Neural cell (in vitro differentiated cells): ENCODE measurements at regions not wholly inside any gene's neighbourhood (a gene's known extent, or its start where the extent isn't known, plus 50 kb on each side); places are given as distances from the start of the nearest gene placed in this dataset.

Experiments
- H2AFZ ChIP-seq: fragments of 200-600, 300-800 bp; sonication (generic), shearing (Covaris generic); 2 replicates; pipeline ENCODE4 v1.6.0; 2014; ENCODE audit warnings: low read depth, mild to moderate bottlenecking, antibody characterized with exemption, low read length, moderate library complexity
- H3F3A ChIP-seq: fragments of 200-600 bp; shearing (Covaris generic); 2 replicates; pipeline ENCODE4 v1.6.1; 2016; ENCODE audit warnings: mild to moderate bottlenecking, moderate library complexity, mixed read lengths, antibody characterized with exemption, low read length; ENCODE audit not compliant: insufficient read depth, poor library complexity, severe bottlenecking
- H3K27ac ChIP-seq: fragments of 200-600, 300-800 bp; sonication (generic), shearing (Covaris generic); 2 replicates; pipeline ENCODE4 v1.5.1; 2014; ENCODE audit warnings: mild to moderate bottlenecking, low read length, moderate library complexity
- H3K27me3 ChIP-seq: fragments of 300-800, 200-600 bp; sonication (generic), shearing (Covaris generic); 2 replicates; pipeline ENCODE4 v1.6.0; 2014; ENCODE audit warnings: mild to moderate bottlenecking, low read depth, low read length, moderate library complexity; ENCODE audit not compliant: insufficient read depth
- H3K36me3 ChIP-seq: fragments of 300-800, 200-600 bp; sonication (generic), shearing (Covaris generic); 2 replicates; pipeline ENCODE4 v1.5.1; 2014; ENCODE audit warnings: mild to moderate bottlenecking, antibody characterized with exemption, low read length, moderate library complexity; ENCODE audit not compliant: insufficient read depth
- H3K4me2 ChIP-seq: fragments of 300-800, 200-600 bp; sonication (generic), shearing (Covaris generic); 2 replicates; pipeline ENCODE4 v1.6.0; 2014; ENCODE audit warnings: mild to moderate bottlenecking, low read length
- H3K4me3 ChIP-seq: fragments of 300-800, 200-600 bp; sonication (generic), shearing (Covaris generic); 2 replicates; pipeline ENCODE4 v1.5.1; 2014; ENCODE audit warnings: mild to moderate bottlenecking, low read length, moderate library complexity
- H3K79me2 ChIP-seq: fragments of 200-600 bp; shearing (Covaris generic); replicated peaks from 2 replicates; pipeline ENCODE4 v1.6.0; 2014; ENCODE audit warnings: mild to moderate bottlenecking, low read length, moderate library complexity; ENCODE audit not compliant: insufficient read depth
- H3K9ac ChIP-seq: fragments of 300-800, 200-600 bp; sonication (generic), shearing (Covaris generic); 2 replicates; pipeline ENCODE4 v1.6.1; 2016; ENCODE audit warnings: mild to moderate bottlenecking, low read length, mixed read lengths
- H3K9me2 ChIP-seq: fragments of 200-600 bp; shearing (Covaris generic); 2 replicates; pipeline ENCODE4 v1.6.1; 2016; ENCODE audit warnings: mild to moderate bottlenecking, low read length, mixed read lengths; ENCODE audit not compliant: insufficient read depth
- H3K9me3 ChIP-seq: fragments of 200-600, 300-800 bp; sonication (generic), shearing (Covaris generic); 2 replicates; pipeline ENCODE4 v1.6.1; 2016; ENCODE audit warnings: mild to moderate bottlenecking, mixed run types, low read length, moderate library complexity, mixed read lengths
- H4K20me1 ChIP-seq: fragments of 200-600 bp; shearing (Covaris generic); 2 replicates; pipeline ENCODE4 v1.6.1; 2016; ENCODE audit warnings: mild to moderate bottlenecking, mixed run types; ENCODE audit not compliant: insufficient read depth
- EZH2 ChIP-seq: fragments of 200-600, 300-800 bp; shearing (Covaris generic), sonication (generic); IDR thresholded peaks from 2 replicates; pipeline ENCODE4 v1.6.1; 2014; ENCODE audit warnings: antibody characterized with exemption, low read length, borderline replicate concordance, mild to moderate bottlenecking; ENCODE audit not compliant: insufficient read depth, poor library complexity, severe bottlenecking
- MXI1 ChIP-seq: fragments of 450-650 bp; conservative IDR thresholded peaks from 2 replicates; pipeline ENCODE4 v1.6.1; 2014; ENCODE audit warnings: antibody characterized with exemption, mild to moderate bottlenecking; ENCODE audit not compliant: poor library complexity, severe bottlenecking
- POLR2AphosphoS5 ChIP-seq: IDR thresholded peaks from 2 replicates; pipeline ENCODE4 v1.6.1; 2012
- RAD21 ChIP-seq: fragments of 450-650 bp; conservative IDR thresholded peaks from 2 replicates; pipeline ENCODE4 v1.6.1; 2014; ENCODE audit warnings: antibody characterized with exemption, mild to moderate bottlenecking, moderate library complexity
- SMC3 ChIP-seq: fragments of 450-650 bp; conservative IDR thresholded peaks from 2 replicates; pipeline ENCODE4 v1.6.1; 2014; ENCODE audit warnings: antibody characterized with exemption, mild to moderate bottlenecking, moderate library complexity; ENCODE audit not compliant: poor library complexity
- TF ChIP-seq, protein P1 (sequence below): IDR thresholded peaks from 2 replicates; pipeline ENCODE4 v1.6.1; 2012; ENCODE audit warnings: borderline replicate concordance

DNA sequence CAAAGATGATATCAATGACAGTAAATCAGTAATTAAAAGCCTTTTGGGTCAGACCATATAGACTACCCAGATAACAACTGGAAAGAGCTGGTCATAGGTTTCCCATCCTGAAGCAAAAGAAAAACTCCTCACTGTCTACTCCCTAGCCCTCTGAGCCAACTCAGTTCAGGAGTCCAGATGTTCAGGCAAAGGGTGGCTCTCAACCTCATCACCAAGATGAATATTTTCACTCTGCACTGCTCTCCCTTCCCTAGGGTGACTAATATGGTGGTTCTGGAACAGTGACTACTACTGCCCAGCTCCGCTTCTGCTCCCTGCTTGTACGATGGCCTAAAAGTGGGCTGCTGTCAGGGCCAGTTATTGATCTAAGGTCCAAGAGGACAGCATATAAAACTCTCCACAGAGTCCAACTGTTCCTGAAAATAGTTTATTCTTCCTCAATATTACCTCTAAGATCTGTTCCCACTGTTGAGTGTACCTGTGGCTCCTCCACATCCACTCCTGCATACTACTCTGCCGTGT lies 263.4 kb upstream of the SLC30A5 start:
- no peaks in the 10 kb centered on the region for H4K20me1 ChIP-seq
- TF ChIP-seq, protein P1, sequence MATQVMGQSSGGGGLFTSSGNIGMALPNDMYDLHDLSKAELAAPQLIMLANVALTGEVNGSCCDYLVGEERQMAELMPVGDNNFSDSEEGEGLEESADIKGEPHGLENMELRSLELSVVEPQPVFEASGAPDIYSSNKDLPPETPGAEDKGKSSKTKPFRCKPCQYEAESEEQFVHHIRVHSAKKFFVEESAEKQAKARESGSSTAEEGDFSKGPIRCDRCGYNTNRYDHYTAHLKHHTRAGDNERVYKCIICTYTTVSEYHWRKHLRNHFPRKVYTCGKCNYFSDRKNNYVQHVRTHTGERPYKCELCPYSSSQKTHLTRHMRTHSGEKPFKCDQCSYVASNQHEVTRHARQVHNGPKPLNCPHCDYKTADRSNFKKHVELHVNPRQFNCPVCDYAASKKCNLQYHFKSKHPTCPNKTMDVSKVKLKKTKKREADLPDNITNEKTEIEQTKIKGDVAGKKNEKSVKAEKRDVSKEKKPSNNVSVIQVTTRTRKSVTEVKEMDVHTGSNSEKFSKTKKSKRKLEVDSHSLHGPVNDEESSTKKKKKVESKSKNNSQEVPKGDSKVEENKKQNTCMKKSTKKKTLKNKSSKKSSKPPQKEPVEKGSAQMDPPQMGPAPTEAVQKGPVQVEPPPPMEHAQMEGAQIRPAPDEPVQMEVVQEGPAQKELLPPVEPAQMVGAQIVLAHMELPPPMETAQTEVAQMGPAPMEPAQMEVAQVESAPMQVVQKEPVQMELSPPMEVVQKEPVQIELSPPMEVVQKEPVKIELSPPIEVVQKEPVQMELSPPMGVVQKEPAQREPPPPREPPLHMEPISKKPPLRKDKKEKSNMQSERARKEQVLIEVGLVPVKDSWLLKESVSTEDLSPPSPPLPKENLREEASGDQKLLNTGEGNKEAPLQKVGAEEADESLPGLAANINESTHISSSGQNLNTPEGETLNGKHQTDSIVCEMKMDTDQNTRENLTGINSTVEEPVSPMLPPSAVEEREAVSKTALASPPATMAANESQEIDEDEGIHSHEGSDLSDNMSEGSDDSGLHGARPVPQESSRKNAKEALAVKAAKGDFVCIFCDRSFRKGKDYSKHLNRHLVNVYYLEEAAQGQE: no peak
- no peak overlapping the region for H3K4me2 ChIP-seq
- H3K9me3 ChIP-seq: no peaks in the 10 kb centered on the region
- no peak overlapping the region for H3K27ac ChIP-seq
- H3K79me2 ChIP-seq: no peaks in the 10 kb centered on the region
- no peak overlapping the region for H2AFZ ChIP-seq
- H3K4me3 ChIP-seq: no peak overlapping the region
- H3K36me3 ChIP-seq: no peaks in the 10 kb centered on the region
- H3K9me2 ChIP-seq: no peaks in the 10 kb centered on the region
- H3F3A ChIP-seq: no peaks in the 10 kb centered on the region
- no peak overlapping the region for H3K9ac ChIP-seq
- no peaks in the 10 kb centered on the region for H3K27me3 ChIP-seq

DNA sequence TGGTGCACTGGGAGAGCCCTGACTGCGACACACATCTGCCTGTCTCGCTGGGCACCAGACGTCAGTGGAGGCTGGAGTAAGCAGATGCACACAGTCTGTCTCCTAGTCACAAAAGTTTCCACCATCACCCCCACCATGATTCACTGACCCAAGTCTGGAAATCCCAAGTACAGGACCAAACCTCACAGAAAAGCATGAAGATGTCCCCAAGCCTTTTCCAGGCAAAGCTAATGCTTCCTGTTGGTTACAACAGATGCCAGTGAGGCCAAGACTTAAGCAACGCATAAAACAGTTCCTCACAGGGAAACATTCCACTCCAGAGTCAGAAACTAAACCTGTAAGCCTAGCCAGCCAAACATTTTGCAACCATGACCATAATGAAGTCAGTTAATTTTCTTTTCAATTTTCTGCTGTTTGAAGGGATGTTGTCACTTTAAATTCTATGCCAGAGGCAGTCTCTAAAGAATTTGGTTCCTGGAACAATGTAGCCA lies 259.3 kb upstream of the SLC30A5 start:
- H3F3A ChIP-seq: no peaks in the 10 kb centered on the region
- H4K20me1 ChIP-seq: no peaks in the 10 kb centered on the region
- no peaks in the 10 kb centered on the region for H3K79me2 ChIP-seq
- no peak overlapping the region for H3K4me3 ChIP-seq
- no peak overlapping the region for H3K9ac ChIP-seq
- TF ChIP-seq POLR2AphosphoS5 (no peak), EZH2 (no peak), MXI1 (no peak)
- H3K9me2 ChIP-seq: no peaks in the 10 kb centered on the region
- H3K27me3 ChIP-seq: no peaks in the 10 kb centered on the region
- H3K27ac ChIP-seq: no peak overlapping the region
- no peaks in the 10 kb centered on the region for H3K36me3 ChIP-seq
- no peak overlapping the region for H3K4me2 ChIP-seq
- no peak overlapping the region for H2AFZ ChIP-seq
- no peaks in the 10 kb centered on the region for H3K9me3 ChIP-seq

DNA sequence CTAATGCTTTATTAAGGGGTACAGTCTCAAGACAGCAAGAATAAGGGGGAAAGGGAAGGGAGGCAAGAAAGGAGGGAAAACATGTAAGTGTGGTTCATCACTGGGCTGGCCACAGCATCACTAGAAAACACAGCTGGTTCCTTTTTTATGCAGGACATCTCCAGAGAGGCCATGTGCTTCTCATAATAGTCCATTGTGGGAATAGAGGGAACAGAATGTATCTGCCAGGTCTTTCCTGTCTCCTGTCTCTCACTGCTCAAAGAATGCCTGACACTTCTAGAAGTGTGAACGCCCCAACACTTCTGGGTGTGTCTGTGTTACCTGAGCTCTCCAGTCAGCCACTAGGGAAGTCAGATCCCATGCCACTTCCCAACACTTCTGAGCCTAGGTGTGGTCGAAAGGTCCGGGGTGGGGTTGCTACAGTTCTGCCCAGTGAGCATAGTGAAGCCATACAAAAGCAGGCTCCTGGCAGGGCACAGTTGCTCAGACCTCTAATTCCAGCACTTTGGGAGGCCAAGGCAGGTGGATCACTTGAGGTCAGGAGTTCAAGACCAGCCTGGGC lies 255.6 kb upstream of the SLC30A5 start:
- no peak overlapping the region for H3K9ac ChIP-seq
- no peak overlapping the region for H2AFZ ChIP-seq
- H3K27ac ChIP-seq: no peak overlapping the region
- H4K20me1 ChIP-seq: no peaks in the 10 kb centered on the region
- no peak overlapping the region for H3K4me3 ChIP-seq
- TF ChIP-seq RAD21: no peak
- no peak for TF ChIP-seq SMC3
- H3K79me2 ChIP-seq: no peaks in the 10 kb centered on the region
- no peaks in the 10 kb centered on the region for H3K9me2 ChIP-seq
- no peaks in the 10 kb centered on the region for H3K27me3 ChIP-seq
- H3K9me3 ChIP-seq: no peaks in the 10 kb centered on the region
- no peak overlapping the region for H3K4me2 ChIP-seq
- no peaks in the 10 kb centered on the region for H3K36me3 ChIP-seq
- no peaks in the 10 kb centered on the region for H3F3A ChIP-seq
